ENCODE measurements at regions not wholly inside any gene's neighbourhood (a gene's known extent, or its start where the extent isn't known, plus 50 kb on each side); places are given as distances from the start of the nearest gene placed in this dataset.

GRCh38 chr16:65202461-65202860 is 80.6 kb upstream of the CDH11 start:
- no peak for DNase-seq (ENCODE audit: low spot score)
- intact Hi-C loops (cut with DNase I) = no loop called here

DNA sequence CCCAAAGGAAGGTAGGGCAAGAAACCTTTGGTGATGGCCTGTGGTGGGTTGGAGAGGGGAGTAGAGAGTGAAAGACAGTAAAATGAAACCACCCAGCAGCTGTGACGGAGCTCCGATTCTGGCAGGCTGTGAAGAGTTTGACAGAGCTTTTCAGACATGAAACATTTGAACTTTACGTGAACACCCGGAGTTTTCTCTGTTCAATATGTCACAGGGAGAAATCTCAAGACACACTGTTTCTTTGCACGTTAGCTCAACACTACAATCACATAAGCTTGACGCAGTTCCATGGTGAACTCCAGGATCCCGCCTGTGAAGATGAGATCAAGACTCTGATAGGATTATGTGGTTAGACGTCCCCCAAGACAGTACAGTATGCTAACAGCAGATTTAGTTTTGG is 79.6 kb upstream of the CDH11 start:
- intact Hi-C loops (cut with DNase I) = no loop called here
- no peak for DNase-seq (ENCODE audit: low spot score)

- intact Hi-C loops (cut with DNase I) = no loop called here
- no peak for DNase-seq (ENCODE audit: low spot score)
These were observed 79.0 kb upstream of the CDH11 start for GRCh38 chr16:65200857-65201256.

GRCh38 chr16:65200156-65200773 is 78.4 kb upstream of the CDH11 start:
- DNase-seq (ENCODE audit: low spot score) = no peak
- intact Hi-C loops (cut with DNase I) = no loop called here

GRCh38 chr16:65196420-65197075 is 74.7 kb upstream of the CDH11 start:
- no peak for DNase-seq (ENCODE audit: low spot score)
- intact Hi-C loops (cut with DNase I) = no loop called here

GRCh38 chr16:65195998-65196397 is 74.1 kb upstream of the CDH11 start:
- intact Hi-C loops (cut with DNase I) = no loop called here
- DNase-seq (ENCODE audit: low spot score) = no peak

DNA sequence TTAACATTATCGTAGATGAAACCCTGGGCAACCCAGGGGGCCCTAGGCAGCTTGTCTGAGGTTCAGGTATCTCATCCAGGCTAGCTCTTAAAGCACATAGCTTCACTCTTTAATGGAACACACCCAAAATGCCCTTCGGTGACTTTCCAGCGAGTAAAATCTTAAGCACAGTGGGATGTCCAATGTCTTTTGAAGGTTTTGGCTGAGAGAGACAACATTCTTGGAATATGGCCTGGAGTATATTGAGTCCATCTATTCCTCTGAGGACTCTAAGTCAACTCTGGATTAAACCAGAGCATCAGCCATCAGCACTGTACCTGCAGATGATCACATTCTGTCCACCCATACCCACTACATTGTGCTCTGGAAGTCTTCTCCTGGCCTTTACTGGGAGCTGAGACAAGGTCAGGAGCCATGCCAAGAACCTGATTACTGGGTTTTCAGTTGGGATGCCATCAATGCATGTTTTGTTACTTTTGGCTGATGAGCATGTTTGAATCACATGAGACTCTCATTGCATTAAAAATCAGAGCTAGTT is 63.4 kb upstream of the CDH11 start:
- intact Hi-C loops (cut with DNase I) = no loop called here

GRCh38 chr16:65181071-65181561 is 59.3 kb upstream of the CDH11 start:
- intact Hi-C loops (cut with DNase I) = no loop called here
- DNase-seq (ENCODE audit: low spot score) = no peak

More for the DNA sequence above, 63.4 kb upstream of the CDH11 start:
- DNase-seq (ENCODE audit: low spot score) = no peak

DNA sequence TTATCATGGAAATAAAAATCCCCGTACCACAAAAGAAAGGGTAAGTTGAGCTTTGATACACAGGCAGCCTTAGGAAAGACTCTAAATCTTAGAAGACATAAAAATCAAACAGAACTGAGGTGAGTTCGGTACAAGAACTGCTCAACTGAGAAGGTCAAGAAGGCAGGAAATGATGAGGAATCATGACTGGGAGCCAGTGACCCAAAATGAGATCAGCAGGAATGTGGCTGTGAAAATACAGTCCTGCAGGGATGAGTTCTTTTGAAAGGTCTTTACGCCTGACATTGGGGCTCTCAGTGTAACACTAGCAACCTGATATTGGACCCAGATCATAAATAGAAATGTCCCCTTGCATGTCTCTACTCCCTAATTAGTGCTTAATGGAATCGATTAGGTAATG is 56.3 kb upstream of the CDH11 start:
- intact Hi-C loops (cut with DNase I) = no loop called here
- DNase-seq (ENCODE audit: low spot score) = no peak

- intact Hi-C loops (cut with DNase I) = no loop called here
- no peak for DNase-seq (ENCODE audit: low spot score)
These were observed 54.7 kb upstream of the CDH11 start for GRCh38 chr16:65176603-65177002.

DNA sequence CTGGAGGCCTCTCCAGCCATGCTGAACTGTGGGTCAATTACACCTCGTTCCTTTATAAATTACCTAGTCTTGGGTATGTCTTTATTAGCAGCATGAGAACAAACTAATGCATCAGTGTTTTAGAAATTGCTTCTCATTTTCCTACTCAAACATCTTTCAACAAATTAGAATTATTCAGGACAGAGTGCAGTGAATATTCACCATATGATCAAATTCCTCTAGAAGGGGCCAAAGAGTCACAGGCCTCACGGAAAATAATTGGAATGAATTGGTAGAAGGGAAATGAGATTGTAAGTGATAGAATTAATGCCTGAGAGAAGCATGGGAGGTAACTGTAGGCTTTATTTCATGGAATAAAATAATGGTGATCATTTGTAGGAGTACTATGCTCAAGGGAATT is 50.5 kb upstream of the CDH11 start:
- no peak for DNase-seq (ENCODE audit: low spot score)
- intact Hi-C loops (cut with DNase I) = no loop called here
